GM20000 (cell line): ENCODE measurements at regions not wholly inside any gene's neighbourhood (a gene's known extent, or its start where the extent isn't known, plus 50 kb on each side); places are given as distances from the start of the nearest gene placed in this dataset.
"Not testable (repeated sequence)": the region's sequence is repeated elsewhere in the genome, so short reads cannot be mapped to it uniquely, and the experiment has no call there.

Source experiments
- DNase-seq: peaks from one replicate; pipeline ENCODE4 v3.0.0; 2012; ENCODE audit warnings: low spot score
- CTCF ChIP-seq: IDR thresholded peaks from 2 replicates; pipeline ENCODE4 v1.5.1; 2012; ENCODE audit warnings: mild to moderate bottlenecking, control low read depth; ENCODE audit errors: extremely low read depth, missing control alignments

GRCh38 chr13:56501750-56502149 lies 639.0 kb upstream of the PRR20A start:
- no peak for TF ChIP-seq CTCF

GRCh38 chr13:56510836-56511235 lies 629.9 kb upstream of the PRR20A start:
- no peak for TF ChIP-seq CTCF
- DNase-seq = no peak

More at GRCh38 chr13:56501750-56502149, 639.0 kb upstream of the PRR20A start:
- no peak for DNase-seq

- DNase-seq = not testable (repeated sequence)
Observed at GRCh38 chr13:56512336-56512735, 628.4 kb upstream of the PRR20A start.

- DNase-seq = no peak
- no peak for TF ChIP-seq CTCF
Observed at GRCh38 chr13:56515441-56515840, 625.3 kb upstream of the PRR20A start.

- no peak for TF ChIP-seq CTCF
- DNase-seq = no peak
Observed at GRCh38 chr13:56528040-56528790, 612.5 kb upstream of the PRR20A start.

GRCh38 chr13:56530096-56530495 lies 610.6 kb upstream of the PRR20A start:
- TF ChIP-seq CTCF = no peak
- DNase-seq = no peak

- not testable (repeated sequence) for DNase-seq
Observed at GRCh38 chr13:56547921-56548320, 592.8 kb upstream of the PRR20A start.

GRCh38 chr13:56558698-56559320 lies 581.9 kb upstream of the PRR20A start:
- DNase-seq = no peak
- no peak for TF ChIP-seq CTCF
